ENCODE measurements at regions not wholly inside any gene's neighbourhood (a gene's known extent, or its start where the extent isn't known, plus 50 kb on each side); places are given as distances from the start of the nearest gene placed in this dataset.

- Mint-ChIP-seq H3K36me3 (ENCODE audit: insufficient read depth, unreplicated experiment) (no peaks in the 10 kb centered on the region), H3K27ac (ENCODE audit: unreplicated experiment) (no peak overlapping the region), H3K27me3 (ENCODE audit: insufficient read depth, unreplicated experiment) (no peaks in the 10 kb centered on the region), H3K4me1 (ENCODE audit: low read depth, unreplicated experiment) (peaks cover 6% of the 10 kb centered on the region), H3K4me3 (ENCODE audit: unreplicated experiment) (no peak overlapping the region), H3K9me3 (ENCODE audit: unreplicated experiment) (peaks cover 13% of the 10 kb centered on the region)
- Histone ChIP-seq H3K36me3 (ENCODE audit: control insufficient read depth, insufficient read depth, low read length) (no peaks in the 10 kb centered on the region), H3K9me3 (0 out of 2 replicates have a peak, but pooled peaks cover 2% of the 10 kb centered on the region), H3K27me3 (replicated peaks; ENCODE audit: control insufficient read depth, insufficient read depth, low read length) (no peaks in the 10 kb centered on the region), H3K4me1 (no peaks in the 10 kb centered on the region), H3K4me3 (ENCODE audit: low read depth, low read length) (no peak overlapping the region)
- intact Hi-C loops (cut with micrococcal nuclease; ENCODE audit: unreplicated experiment), result no loop called here
- CTCF ChIA-PET, result no interaction called here
- DNase-seq, result no peak
- POLR2A ChIA-PET, result no interaction called here
- TF ChIP-seq CTCF (IDR thresholded peaks at IDR 0.05; ENCODE audit: insufficient read depth in 1 of 2, low read depth in 1 of 2, low read length in 1 of 2, severe bottlenecking in 1 of 2, unreplicated experiment in 1 of 2), result no peak
- BruUV-seq (replicated peaks), result no TSS peak
These were observed 767.4 kb downstream of the SLITRK6 start for GRCh38 chr13:85031771-85032170.

GRCh38 chr13:85028035-85028434 lies 771.2 kb downstream of the SLITRK6 start:
- ChIA-PET POLR2A (no interaction called here), CTCF (no interaction called here)
- H3K4me3 Mint-ChIP-seq (ENCODE audit: unreplicated experiment), result no peak overlapping the region
- Histone ChIP-seq H3K4me3 (ENCODE audit: low read depth, low read length) (no peak overlapping the region), H3K36me3 (ENCODE audit: control insufficient read depth, insufficient read depth, low read length) (no peaks in the 10 kb centered on the region), H3K4me1 (no peaks in the 10 kb centered on the region), H3K9me3 (0 out of 2 replicates have a peak, but pooled peaks cover 3% of the 10 kb centered on the region), H3K27me3 (replicated peaks; ENCODE audit: control insufficient read depth, insufficient read depth, low read length) (no peaks in the 10 kb centered on the region)
- H3K9me3 Mint-ChIP-seq (ENCODE audit: unreplicated experiment), result peaks cover 23% of the 10 kb centered on the region
- no peak for DNase-seq
- H3K36me3 Mint-ChIP-seq (ENCODE audit: insufficient read depth, unreplicated experiment), result no peaks in the 10 kb centered on the region
- no TSS peak for BruUV-seq (replicated peaks)
- peaks cover 6% of the 10 kb centered on the region for H3K4me1 Mint-ChIP-seq (ENCODE audit: low read depth, unreplicated experiment)
- no peaks in the 10 kb centered on the region for H3K27me3 Mint-ChIP-seq (ENCODE audit: insufficient read depth, unreplicated experiment)
- H3K27ac Mint-ChIP-seq (ENCODE audit: unreplicated experiment), result no peak overlapping the region
- intact Hi-C loops (cut with micrococcal nuclease; ENCODE audit: unreplicated experiment), result no loop called here
- no peak for TF ChIP-seq CTCF (IDR thresholded peaks at IDR 0.05; ENCODE audit: insufficient read depth in 1 of 2, low read depth in 1 of 2, low read length in 1 of 2, severe bottlenecking in 1 of 2, unreplicated experiment in 1 of 2)

- Mint-ChIP-seq H3K36me3 (ENCODE audit: insufficient read depth, unreplicated experiment) (no peaks in the 10 kb centered on the region), H3K4me1 (ENCODE audit: low read depth, unreplicated experiment) (no peaks in the 10 kb centered on the region), H3K27me3 (ENCODE audit: insufficient read depth, unreplicated experiment) (no peaks in the 10 kb centered on the region), H3K9me3 (ENCODE audit: unreplicated experiment) (peaks cover 4% of the 10 kb centered on the region), H3K27ac (ENCODE audit: unreplicated experiment) (no peak overlapping the region), H3K4me3 (ENCODE audit: unreplicated experiment) (no peak overlapping the region)
- intact Hi-C loops (cut with micrococcal nuclease; ENCODE audit: unreplicated experiment), result no loop called here
- POLR2A ChIA-PET, result no interaction called here
- no peak overlapping the region for H3K4me3 ChIP-seq (ENCODE audit: low read depth, low read length)
- no peak for DNase-seq
- H3K4me1 ChIP-seq, result no peaks in the 10 kb centered on the region
- H3K9me3 ChIP-seq, result no peaks in the 10 kb centered on the region; the same call in 1 of the 2 replicates
- TF ChIP-seq CTCF (IDR thresholded peaks at IDR 0.05; ENCODE audit: insufficient read depth in 1 of 2, low read depth in 1 of 2, low read length in 1 of 2, severe bottlenecking in 1 of 2, unreplicated experiment in 1 of 2), result no peak
- CTCF ChIA-PET, result no interaction called here
- H3K36me3 ChIP-seq (ENCODE audit: control insufficient read depth, insufficient read depth, low read length), result no peaks in the 10 kb centered on the region
- H3K27me3 ChIP-seq (replicated peaks; ENCODE audit: control insufficient read depth, insufficient read depth, low read length), result no peaks in the 10 kb centered on the region
- BruUV-seq (replicated peaks), result no TSS peak
These were observed 780.1 kb downstream of the SLITRK6 start for GRCh38 chr13:85019121-85019520.

Data from Caco-2 (cell line).